GM19239 (cell line): ENCODE measurements at regions not wholly inside any gene's neighbourhood (a gene's known extent, or its start where the extent isn't known, plus 50 kb on each side); places are given as distances from the start of the nearest gene placed in this dataset.

ENCODE experiments used
- DNase-seq: peaks from one replicate; pipeline ENCODE4 v3.0.0; 2011; ENCODE audit warnings: low spot score; ENCODE audit not compliant: insufficient read length
- FAIRE-seq: peaks from 2 replicates; lab custom pipeline; 2011; peaks lifted over from hg19 to GRCh38; lab: Jason Lieb, UNC

DNA sequence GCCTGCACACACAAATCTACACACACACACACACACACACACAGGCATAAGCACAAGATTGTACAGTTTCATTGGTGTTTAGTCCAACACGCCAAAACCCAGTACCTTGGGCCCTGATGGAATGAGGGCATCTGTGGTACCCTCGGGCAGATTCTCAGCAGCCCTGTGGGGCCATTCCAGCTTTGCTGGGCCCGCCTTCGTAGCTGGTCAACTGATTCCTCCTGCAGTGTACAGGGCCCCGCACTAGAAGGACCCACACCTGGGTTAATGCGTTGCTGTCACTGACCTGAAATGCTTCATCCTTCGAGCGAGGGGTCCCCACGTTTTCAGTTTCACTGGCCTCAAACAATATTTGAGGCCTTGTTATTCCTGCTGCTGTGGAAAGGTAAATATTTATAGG lies 731.2 kb downstream of the BRD1 start:
- DNase-seq (no peak), FAIRE-seq (no peak)

DNA sequence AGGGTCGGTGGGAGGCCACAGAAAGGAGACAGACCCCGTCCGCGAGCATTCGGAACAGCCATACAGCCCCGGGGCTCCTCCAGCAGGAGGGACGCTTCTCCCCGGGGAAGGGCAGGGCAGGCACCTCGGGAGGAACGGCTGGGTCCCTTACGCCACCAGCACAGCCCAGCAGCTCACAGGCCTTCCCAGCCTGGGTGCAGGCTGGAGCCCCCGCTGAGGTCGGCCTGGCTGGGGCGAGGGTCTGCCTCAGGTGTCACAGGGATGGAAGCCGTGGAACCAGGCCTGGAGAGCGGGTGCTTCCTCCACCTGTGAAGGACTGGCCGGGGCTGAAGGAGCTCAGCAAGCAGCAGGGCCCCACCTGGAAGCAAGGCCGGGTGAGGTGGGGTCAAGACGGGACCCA lies 732.3 kb downstream of the BRD1 start:
- FAIRE-seq: no peak
- no peak for DNase-seq

DNA sequence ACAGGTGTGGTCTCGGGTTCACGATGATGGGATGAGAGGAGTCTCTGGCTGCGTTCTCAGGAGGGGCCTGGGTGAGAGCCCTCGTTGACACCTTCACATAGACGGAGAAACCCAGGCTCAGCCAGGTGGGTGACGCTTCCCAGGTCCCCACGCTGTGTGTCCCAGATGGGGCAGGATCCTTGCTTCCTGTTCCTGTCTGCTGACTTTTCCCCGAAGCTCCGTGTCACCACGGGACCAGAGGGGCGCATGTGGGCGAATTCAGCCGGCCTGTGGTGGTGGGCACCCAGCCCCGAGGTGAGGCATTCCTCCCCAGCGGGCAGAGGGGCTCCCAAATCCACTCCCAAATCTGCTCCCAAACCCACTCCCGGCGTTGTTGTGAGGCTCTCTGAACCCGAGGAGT lies 732.8 kb downstream of the BRD1 start:
- FAIRE-seq: no peak
- no peak for DNase-seq

DNA sequence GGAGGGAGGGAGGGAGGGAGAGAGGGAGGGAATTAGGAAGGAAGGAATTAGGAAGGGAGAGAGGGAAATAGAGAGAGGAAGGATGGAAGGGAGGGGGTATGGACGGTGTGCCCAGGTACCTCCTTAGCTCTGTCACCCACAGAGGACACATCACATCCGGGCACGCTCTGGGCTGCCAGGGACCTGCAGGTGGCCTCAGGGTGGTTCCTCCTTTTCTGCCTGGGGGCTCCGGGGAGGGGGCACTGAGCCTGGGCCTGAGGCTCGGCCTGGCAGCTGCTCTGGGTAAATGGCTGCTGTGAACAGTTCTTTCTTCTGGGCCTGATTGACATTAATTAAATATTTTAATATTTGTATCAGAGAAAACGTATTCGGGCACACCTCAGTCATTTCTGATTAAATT lies 733.5 kb downstream of the BRD1 start:
- FAIRE-seq (no peak), DNase-seq (no peak)

- no peak for DNase-seq
- no peak for FAIRE-seq
These were observed 734.3 kb downstream of the BRD1 start for GRCh38 chr22:49093192-49093880.

DNA sequence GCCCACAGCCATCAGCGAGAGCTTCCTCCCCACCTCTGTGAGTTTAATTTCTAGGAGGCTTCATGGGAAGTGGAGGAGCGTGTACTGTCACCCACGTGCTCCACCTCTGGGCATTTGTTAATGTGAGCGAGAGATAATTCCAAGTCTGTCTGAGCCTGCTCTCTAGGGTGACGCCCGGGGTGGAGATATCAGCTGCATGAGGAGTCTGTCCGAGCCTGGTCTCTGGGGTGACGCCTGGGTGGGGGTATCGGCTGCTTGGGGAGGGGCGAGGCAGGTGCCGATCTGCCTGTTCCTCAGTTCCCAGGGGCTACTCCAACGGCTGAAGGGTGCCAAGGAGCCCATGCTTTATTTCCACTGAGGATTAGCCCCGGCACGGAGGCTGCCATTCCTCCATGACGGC lies 735.0 kb downstream of the BRD1 start:
- no peak for FAIRE-seq
- no peak for DNase-seq

GRCh38 chr22:49091917-49092545 lies 735.6 kb downstream of the BRD1 start:
- DNase-seq (no peak), FAIRE-seq (no peak)

DNA sequence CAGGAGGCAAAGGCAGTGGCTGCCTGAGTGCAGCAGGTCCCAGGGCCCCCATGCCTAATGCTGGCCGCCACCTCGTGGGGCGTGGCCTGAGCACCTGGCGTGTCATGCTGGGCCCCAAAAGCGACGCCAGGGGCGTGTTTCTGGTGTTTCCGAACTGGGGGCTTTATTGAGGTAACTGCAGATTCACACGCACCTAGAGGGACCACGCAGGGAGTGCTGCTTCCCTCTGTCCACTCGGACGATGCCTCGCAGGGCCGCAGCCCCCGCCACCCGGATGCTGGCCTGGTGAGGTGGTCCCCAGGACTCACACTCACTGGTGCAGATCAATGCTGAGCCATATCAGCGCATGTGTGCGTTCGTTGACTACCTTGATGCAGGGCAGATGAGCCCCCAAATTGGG lies 736.2 kb downstream of the BRD1 start:
- FAIRE-seq (no peak), DNase-seq (no peak)

- DNase-seq (no peak), FAIRE-seq (no peak)
These were observed 736.9 kb downstream of the BRD1 start for GRCh38 chr22:49090853-49091135.

- DNase-seq (no peak), FAIRE-seq (no peak)
These were observed 737.4 kb downstream of the BRD1 start for GRCh38 chr22:49090061-49090852.

DNA sequence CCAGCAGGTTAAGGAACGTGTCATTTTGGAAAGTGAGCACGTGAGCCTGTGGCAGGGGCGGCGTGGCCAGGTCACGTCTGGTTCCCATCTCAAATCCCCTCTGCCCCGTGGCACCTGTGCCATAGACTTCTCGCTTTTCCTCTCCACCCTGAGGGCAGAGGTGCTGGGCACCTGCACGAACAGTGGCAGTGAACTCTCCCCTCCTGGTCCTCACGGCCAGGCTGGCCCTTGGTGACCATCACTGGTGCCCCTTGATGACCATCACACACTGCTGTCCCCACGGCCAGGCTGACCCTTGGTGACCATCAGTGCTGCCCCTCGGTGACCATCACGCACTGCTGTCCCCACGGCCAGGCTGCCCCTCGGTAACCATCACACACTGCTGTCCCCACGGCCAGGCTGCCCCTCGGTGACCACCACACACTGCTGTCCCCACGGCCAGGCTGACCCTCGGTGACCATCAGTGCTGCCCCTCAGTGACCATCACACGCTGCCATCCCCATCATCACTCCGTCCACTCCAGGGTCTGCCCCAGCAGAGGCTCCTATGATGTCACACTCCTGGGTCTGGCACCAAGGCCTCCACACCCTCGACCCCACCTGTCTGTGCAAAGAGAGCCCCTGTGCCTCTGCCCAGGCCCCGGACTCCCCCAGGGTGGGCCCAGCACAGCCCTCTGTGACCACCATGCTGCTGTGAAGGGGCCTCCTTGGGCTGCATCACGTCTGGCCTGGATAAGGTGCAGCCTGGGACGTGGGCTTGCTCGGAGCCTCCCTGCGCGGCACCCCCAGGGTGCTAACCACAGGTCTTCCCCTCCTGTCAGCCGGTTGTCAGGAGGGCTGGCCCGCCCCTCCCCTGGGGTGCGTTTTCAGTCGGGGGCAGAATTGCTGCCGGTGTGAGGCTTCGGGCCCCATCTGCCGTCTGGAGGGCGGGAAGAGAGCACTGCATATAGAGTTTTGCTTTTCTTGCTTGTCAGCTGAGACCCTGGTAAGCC lies 738.6 kb downstream of the BRD1 start:
- no peak for FAIRE-seq
- DNase-seq: no peak

GRCh38 chr22:49087716-49088601 lies 739.7 kb downstream of the BRD1 start:
- FAIRE-seq (no peak), DNase-seq (no peak)

DNA sequence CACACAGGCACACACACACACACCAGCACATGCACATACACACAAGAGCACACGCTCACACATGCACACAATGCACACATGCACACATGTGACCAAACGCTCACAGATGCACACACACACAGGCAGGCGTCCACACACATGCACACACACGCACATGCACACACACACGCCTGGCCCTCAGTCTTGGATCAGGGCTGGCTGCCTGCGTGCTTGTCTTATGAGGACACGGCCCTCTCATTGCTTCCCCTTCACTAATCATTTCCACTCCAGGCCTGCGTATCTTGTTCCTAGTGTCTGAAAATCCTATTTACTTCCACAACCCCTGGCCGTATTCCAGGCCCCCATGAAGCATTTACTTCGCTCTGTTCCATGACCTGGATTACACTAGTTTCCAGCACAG lies 740.5 kb downstream of the BRD1 start:
- DNase-seq (no peak), FAIRE-seq (no peak)

DNA sequence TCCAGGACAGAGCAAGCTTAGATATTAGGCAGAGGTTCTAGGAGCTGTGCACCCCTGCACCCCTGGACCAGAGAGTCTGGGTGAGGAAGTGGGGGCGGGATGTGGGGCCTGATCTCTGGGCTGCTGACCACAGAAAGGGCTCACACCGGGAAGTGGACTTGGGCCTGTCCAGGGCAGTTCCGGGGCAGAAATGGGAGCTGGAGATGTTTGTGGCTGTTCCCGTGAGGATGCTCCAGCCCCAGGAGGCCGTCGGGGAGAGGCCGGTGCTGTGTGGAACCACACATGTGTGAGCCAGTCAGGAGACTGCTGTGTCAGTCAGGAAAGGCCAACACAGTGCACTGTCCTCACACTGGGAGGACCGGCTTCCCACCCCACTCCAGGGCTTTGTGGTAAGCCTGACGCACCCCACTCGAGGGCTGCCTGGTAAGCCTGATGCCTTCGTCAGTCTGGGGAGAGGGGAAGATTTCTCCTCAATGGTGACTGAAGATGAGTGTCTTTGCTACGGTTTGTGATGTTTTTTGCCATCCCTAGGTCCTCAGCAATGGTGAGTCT lies 741.0 kb downstream of the BRD1 start:
- no peak for FAIRE-seq
- no peak for DNase-seq

- no peak for FAIRE-seq
- no peak for DNase-seq
These were observed 741.5 kb downstream of the BRD1 start for GRCh38 chr22:49086181-49086580.

- no peak for FAIRE-seq
- no peak for DNase-seq
These were observed 743.5 kb downstream of the BRD1 start for GRCh38 chr22:49084206-49084605.

- no peak for DNase-seq
- no peak for FAIRE-seq
These were observed 744.1 kb downstream of the BRD1 start for GRCh38 chr22:49083607-49084006.

DNA sequence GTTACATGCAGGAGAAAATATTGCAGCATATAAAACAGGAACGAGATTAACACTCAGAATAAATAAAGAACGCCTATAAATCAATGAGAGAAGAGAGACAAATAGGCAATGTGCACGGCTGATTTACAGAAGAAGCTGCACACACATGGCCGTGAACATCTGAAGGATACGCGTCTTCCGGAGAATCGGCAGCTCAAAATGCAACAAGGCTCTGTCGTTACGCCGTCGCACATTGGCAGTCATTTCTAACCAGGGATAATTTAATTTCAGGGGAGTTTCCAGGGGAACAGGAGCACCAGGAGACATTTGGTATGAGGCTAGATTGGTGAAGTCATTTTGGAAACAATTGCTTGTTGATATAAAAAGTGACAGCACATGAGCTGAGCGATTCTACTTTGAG lies 745.2 kb downstream of the BRD1 start:
- FAIRE-seq (no peak), DNase-seq (no peak)

DNA sequence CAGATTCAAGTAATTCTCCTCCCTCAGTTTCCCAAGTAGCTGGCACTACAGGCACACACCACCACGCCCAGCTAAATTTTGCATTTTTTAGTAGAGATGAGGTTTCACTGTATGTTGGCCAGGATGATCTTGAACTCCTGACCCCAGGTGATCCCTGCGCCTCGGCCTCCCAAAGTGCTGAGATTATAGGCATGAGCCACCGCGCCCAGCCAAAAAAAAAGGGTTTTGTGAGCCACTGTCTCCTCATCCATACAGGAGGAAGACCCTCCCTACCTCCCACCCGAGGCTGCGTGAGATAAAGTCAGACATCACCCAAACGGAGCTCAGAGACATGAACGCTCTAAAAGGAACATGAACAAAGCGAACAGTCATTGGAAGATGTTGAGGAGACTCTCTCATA lies 745.7 kb downstream of the BRD1 start:
- DNase-seq: no peak
- FAIRE-seq: no peak
